ENCODE measurements at regions not wholly inside any gene's neighbourhood (a gene's known extent, or its start where the extent isn't known, plus 50 kb on each side); places are given as distances from the start of the nearest gene placed in this dataset.

DNA sequence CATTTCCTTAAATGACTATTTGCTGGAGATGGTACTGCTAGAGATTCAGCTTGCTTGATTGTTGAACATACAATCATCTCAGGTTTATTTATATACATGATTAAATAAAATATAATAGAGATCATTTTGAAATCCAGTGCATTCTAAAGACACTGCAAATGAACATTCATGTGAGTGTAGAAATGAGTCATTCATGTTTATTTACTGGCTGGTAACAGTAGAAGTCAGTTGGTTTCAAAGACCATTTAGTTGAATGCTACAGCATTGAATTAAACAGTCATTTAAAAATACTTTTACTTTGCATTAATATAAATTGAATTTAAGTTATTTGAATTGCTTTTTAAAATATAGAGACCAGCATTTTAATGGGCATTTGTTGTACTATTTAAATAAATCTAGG lies 551.9 kb upstream of the GOLIM4 start:
- TF ChIP-seq, protein P1, sequence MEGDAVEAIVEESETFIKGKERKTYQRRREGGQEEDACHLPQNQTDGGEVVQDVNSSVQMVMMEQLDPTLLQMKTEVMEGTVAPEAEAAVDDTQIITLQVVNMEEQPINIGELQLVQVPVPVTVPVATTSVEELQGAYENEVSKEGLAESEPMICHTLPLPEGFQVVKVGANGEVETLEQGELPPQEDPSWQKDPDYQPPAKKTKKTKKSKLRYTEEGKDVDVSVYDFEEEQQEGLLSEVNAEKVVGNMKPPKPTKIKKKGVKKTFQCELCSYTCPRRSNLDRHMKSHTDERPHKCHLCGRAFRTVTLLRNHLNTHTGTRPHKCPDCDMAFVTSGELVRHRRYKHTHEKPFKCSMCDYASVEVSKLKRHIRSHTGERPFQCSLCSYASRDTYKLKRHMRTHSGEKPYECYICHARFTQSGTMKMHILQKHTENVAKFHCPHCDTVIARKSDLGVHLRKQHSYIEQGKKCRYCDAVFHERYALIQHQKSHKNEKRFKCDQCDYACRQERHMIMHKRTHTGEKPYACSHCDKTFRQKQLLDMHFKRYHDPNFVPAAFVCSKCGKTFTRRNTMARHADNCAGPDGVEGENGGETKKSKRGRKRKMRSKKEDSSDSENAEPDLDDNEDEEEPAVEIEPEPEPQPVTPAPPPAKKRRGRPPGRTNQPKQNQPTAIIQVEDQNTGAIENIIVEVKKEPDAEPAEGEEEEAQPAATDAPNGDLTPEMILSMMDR (IDR thresholded peaks at IDR 0.05) = no peak
- TF ChIP-seq POLR2A (IDR thresholded peaks at IDR 0.05) = no peak

Data from thyroid gland (tissue), 4 donors.